ENCODE measurements at regions not wholly inside any gene's neighbourhood (a gene's known extent, or its start where the extent isn't known, plus 50 kb on each side); places are given as distances from the start of the nearest gene placed in this dataset.
A peak's percentile ranks its signal among the peaks of the same experiment; 100 is the strongest.
"Not testable (repeated sequence)": the region's sequence is repeated elsewhere in the genome, so short reads cannot be mapped to it uniquely, and the experiment has no call there.

GRCh38 chr16:88259538-88259937 is 123.2 kb upstream of the ZNF469 start:
- not testable (repeated sequence) for H3K18ac ChIP-seq (ENCODE audit: low read length)

DNA sequence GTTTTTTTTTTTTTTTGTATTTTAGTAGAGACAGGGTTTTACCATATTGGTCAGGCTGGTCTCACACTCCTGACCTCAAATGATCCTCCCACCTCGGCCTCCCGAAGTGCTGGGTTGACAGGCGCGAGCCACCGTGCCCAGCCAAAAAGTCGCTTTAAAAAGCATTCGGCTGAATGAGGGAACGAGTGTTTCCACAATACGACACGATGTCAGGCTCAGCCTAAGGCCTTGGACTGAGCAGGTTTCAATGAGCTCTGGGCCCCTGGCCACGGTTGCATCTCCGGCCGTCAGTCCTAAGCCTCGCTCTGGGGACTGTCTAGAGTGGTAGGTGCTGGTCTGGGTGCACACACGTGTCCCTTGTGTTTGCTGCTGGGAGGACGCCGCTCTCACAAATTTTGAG is 122.6 kb upstream of the ZNF469 start:
- not testable (repeated sequence) for DNase-seq

More at GRCh38 chr16:88259538-88259937, 123.2 kb upstream of the ZNF469 start:
- not testable (repeated sequence) for H3K36me3 ChIP-seq (ENCODE audit: control insufficient read depth, insufficient read depth, low read length); H3K4me1 ChIP-seq (ENCODE audit: control insufficient read depth, low read depth, low read length); H3K79me1 ChIP-seq (ENCODE audit: low read length); H3K9ac ChIP-seq (ENCODE audit: low read length); H4K8ac ChIP-seq (ENCODE audit: low read depth, low read length); H2BK15ac ChIP-seq (replicated peaks; ENCODE audit: low read depth); H3K23ac ChIP-seq (ENCODE audit: low read length); H2AK5ac ChIP-seq (ENCODE audit: low read length); H3K4me3 ChIP-seq (ENCODE audit: low read length); H2BK5ac ChIP-seq (ENCODE audit: low read length); DNase-seq; H3K27ac ChIP-seq (ENCODE audit: low read depth, low read length); H2BK120ac ChIP-seq (ENCODE audit: low read depth, low read length); H3K79me2 ChIP-seq (ENCODE audit: control insufficient read depth, insufficient read depth, low read length); H4K5ac ChIP-seq (ENCODE audit: low read length); H3K56ac ChIP-seq (ENCODE audit: low read length); H3K4ac ChIP-seq (ENCODE audit: low read depth, low read length); H3K4me2 ChIP-seq (ENCODE audit: low read length); H3K27me3 ChIP-seq (ENCODE audit: insufficient read depth, low read length, poor library complexity)
- WGBS (ENCODE audit: extremely low coverage, insufficient coverage, low lambda C conversion rate) = no CpG with 5 or more reads among the region's 10 CpGs

DNA sequence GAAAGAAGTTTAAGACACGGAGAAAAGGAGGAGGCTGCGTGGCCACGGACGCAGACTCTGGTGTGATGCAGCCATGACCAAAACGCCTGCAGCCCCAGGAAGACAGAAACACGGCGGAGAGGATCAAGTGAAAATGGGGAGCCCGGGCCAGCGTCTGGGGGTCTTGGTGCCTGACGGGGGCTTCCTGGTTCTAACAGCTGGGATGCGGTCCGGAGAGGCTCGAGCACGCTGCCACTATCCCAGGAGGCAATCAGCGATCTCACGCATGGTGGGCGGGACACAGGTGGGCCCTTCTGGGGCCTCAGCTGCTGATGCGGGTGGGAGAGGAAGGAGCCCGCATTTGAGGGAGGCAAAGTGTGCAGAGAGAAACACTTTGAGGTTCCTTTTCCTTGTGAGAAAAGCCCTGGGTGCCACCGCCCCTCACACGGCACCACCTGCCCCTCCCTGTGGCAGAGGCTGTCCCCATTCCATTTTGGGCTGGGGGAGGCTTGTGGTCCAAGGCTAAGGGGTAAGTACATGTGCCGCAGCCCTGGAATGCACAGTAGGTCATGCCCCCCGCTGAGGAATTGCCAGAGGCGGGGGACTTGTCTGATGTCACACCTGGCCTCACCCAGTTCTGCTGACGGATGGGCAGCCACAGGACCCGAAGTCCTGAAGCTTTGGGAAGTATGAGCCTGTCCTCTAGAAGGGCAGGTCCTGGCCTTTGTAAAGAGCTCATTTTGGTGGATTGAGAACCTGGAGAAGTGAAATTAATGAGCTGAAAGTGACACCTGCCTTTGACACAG is 121.7 kb upstream of the ZNF469 start:
- H2BK120ac ChIP-seq (ENCODE audit: low read depth, low read length); H4K8ac ChIP-seq (ENCODE audit: low read depth, low read length); H2BK5ac ChIP-seq (ENCODE audit: low read length); H3K27ac ChIP-seq (ENCODE audit: low read depth, low read length); H3K27me3 ChIP-seq (ENCODE audit: insufficient read depth, low read length, poor library complexity); H3K4me3 ChIP-seq (ENCODE audit: low read length); H3K4me1 ChIP-seq (ENCODE audit: control insufficient read depth, low read depth, low read length); H3K4me2 ChIP-seq (ENCODE audit: low read length); H4K5ac ChIP-seq (ENCODE audit: low read length); H2AK5ac ChIP-seq (ENCODE audit: low read length); H2BK15ac ChIP-seq (replicated peaks; ENCODE audit: low read depth); H3K23ac ChIP-seq (ENCODE audit: low read length); H3K9ac ChIP-seq (ENCODE audit: low read length); H3K79me2 ChIP-seq (ENCODE audit: control insufficient read depth, insufficient read depth, low read length); H3K56ac ChIP-seq (ENCODE audit: low read length); DNase-seq; H3K4ac ChIP-seq (ENCODE audit: low read depth, low read length); H3K18ac ChIP-seq (ENCODE audit: low read length); H3K36me3 ChIP-seq (ENCODE audit: control insufficient read depth, insufficient read depth, low read length); H3K79me1 ChIP-seq (ENCODE audit: low read length): not testable (repeated sequence)
- no CpG with 5 or more reads among the region's 26 CpGs for WGBS (ENCODE audit: extremely low coverage, insufficient coverage, low lambda C conversion rate)

More for the DNA sequence above, 122.6 kb upstream of the ZNF469 start:
- not testable (repeated sequence) for H3K18ac ChIP-seq (ENCODE audit: low read length); H2BK5ac ChIP-seq (ENCODE audit: low read length); H3K4ac ChIP-seq (ENCODE audit: low read depth, low read length); H3K4me3 ChIP-seq (ENCODE audit: low read length); H3K4me1 ChIP-seq (ENCODE audit: control insufficient read depth, low read depth, low read length); H3K79me2 ChIP-seq (ENCODE audit: control insufficient read depth, insufficient read depth, low read length); H3K27me3 ChIP-seq (ENCODE audit: insufficient read depth, low read length, poor library complexity); H3K56ac ChIP-seq (ENCODE audit: low read length); H3K79me1 ChIP-seq (ENCODE audit: low read length); H4K8ac ChIP-seq (ENCODE audit: low read depth, low read length); H3K4me2 ChIP-seq (ENCODE audit: low read length); H4K5ac ChIP-seq (ENCODE audit: low read length); H3K9ac ChIP-seq (ENCODE audit: low read length); H3K23ac ChIP-seq (ENCODE audit: low read length); H3K36me3 ChIP-seq (ENCODE audit: control insufficient read depth, insufficient read depth, low read length); H2BK120ac ChIP-seq (ENCODE audit: low read depth, low read length); H2BK15ac ChIP-seq (replicated peaks; ENCODE audit: low read depth); H2AK5ac ChIP-seq (ENCODE audit: low read length); H3K27ac ChIP-seq (ENCODE audit: low read depth, low read length)
- no CpG with 5 or more reads among the region's 17 CpGs for WGBS (ENCODE audit: extremely low coverage, insufficient coverage, low lambda C conversion rate)

- H3K4ac ChIP-seq (ENCODE audit: low read depth, low read length); H3K56ac ChIP-seq (ENCODE audit: low read length); H3K79me1 ChIP-seq (ENCODE audit: low read length); H4K8ac ChIP-seq (ENCODE audit: low read depth, low read length); H3K4me1 ChIP-seq (ENCODE audit: control insufficient read depth, low read depth, low read length); H4K5ac ChIP-seq (ENCODE audit: low read length); H3K27ac ChIP-seq (ENCODE audit: low read depth, low read length); H2BK5ac ChIP-seq (ENCODE audit: low read length); H3K27me3 ChIP-seq (ENCODE audit: insufficient read depth, low read length, poor library complexity); H3K9ac ChIP-seq (ENCODE audit: low read length); H3K79me2 ChIP-seq (ENCODE audit: control insufficient read depth, insufficient read depth, low read length); H3K36me3 ChIP-seq (ENCODE audit: control insufficient read depth, insufficient read depth, low read length); H3K23ac ChIP-seq (ENCODE audit: low read length); H3K4me2 ChIP-seq (ENCODE audit: low read length); H2AK5ac ChIP-seq (ENCODE audit: low read length); H3K4me3 ChIP-seq (ENCODE audit: low read length); DNase-seq; H2BK15ac ChIP-seq (replicated peaks; ENCODE audit: low read depth); H3K18ac ChIP-seq (ENCODE audit: low read length); H2BK120ac ChIP-seq (ENCODE audit: low read depth, low read length): not testable (repeated sequence)
- no CpG with 5 or more reads among the region's 18 CpGs for whole genome bisulfite sequencing (ENCODE audit: extremely low coverage, insufficient coverage, low lambda C conversion rate)
Observed at GRCh38 chr16:88261814-88262605, 120.7 kb upstream of the ZNF469 start.

GRCh38 chr16:88262858-88263563 is 119.7 kb upstream of the ZNF469 start:
- H3K4ac ChIP-seq (ENCODE audit: low read depth, low read length); H3K18ac ChIP-seq (ENCODE audit: low read length); H3K79me2 ChIP-seq (ENCODE audit: control insufficient read depth, insufficient read depth, low read length); H3K27me3 ChIP-seq (ENCODE audit: insufficient read depth, low read length, poor library complexity); H3K4me3 ChIP-seq (ENCODE audit: low read length); H3K56ac ChIP-seq (ENCODE audit: low read length); H2AK5ac ChIP-seq (ENCODE audit: low read length); H3K4me2 ChIP-seq (ENCODE audit: low read length); H3K23ac ChIP-seq (ENCODE audit: low read length); H2BK5ac ChIP-seq (ENCODE audit: low read length); H3K27ac ChIP-seq (ENCODE audit: low read depth, low read length); H4K5ac ChIP-seq (ENCODE audit: low read length); H3K4me1 ChIP-seq (ENCODE audit: control insufficient read depth, low read depth, low read length); H3K79me1 ChIP-seq (ENCODE audit: low read length); H2BK15ac ChIP-seq (replicated peaks; ENCODE audit: low read depth); H2BK120ac ChIP-seq (ENCODE audit: low read depth, low read length); H3K36me3 ChIP-seq (ENCODE audit: control insufficient read depth, insufficient read depth, low read length); H4K8ac ChIP-seq (ENCODE audit: low read depth, low read length); H3K9ac ChIP-seq (ENCODE audit: low read length): not testable (repeated sequence)
- no CpG with 5 or more reads among the region's 34 CpGs for WGBS (ENCODE audit: extremely low coverage, insufficient coverage, low lambda C conversion rate)
- DNase-seq = peak; percentile 13
